Upper lobe of left lung (tissue), 4 donors: ENCODE measurements at regions not wholly inside any gene's neighbourhood (a gene's known extent, or its start where the extent isn't known, plus 50 kb on each side); places are given as distances from the start of the nearest gene placed in this dataset.

ENCODE experiments used
- POLR2A ChIP-seq, 4 donors: fragments of 450-650 bp; IDR thresholded peaks; one replicate each; pipeline ENCODE4 v1.5.1; 2016 to 2017; ENCODE audit warnings: antibody characterized with exemption in 4 of 4, mild to moderate bottlenecking in 2 of 4
- POLR2AphosphoS5 ChIP-seq, 2 donors: sonication (generic); formaldehyde crosslinking; IDR thresholded peaks; one replicate each; pipeline ENCODE4 v1.5.1; 2017; ENCODE audit warnings: antibody characterized with exemption in 2 of 2
- TF ChIP-seq, protein P1 (sequence below), 6 experiments: fragments of 450-650 bp in 4 of 6; fragments of 200-600 bp in 2 of 6; sonication (generic) in 2 of 6; IDR thresholded peaks; one replicate each; pipeline ENCODE4 v1.5.1; 2016 to 2019; ENCODE audit warnings: antibody characterized with exemption in 6 of 6

DNA sequence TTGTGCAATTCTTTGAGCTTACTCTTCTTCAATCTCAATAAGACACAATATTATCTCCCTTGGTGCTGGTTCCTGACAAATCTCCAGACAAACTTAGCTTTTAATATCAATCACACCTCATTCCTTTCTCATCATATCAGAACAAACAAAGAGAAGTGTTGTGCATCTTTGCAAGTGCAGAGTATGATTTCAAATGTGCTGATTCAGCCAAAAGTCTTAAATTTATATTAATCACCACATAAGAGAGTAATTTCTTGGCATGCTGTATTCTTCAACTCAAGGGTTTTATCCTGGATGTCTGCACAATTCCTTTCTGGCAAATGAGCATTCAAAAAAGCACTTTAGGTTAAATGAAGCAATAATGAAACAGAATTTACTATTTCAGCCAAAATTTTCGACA lies 877.8 kb downstream of the ANKRD7 start:
- TF ChIP-seq POLR2A (IDR thresholded peaks at IDR 0.05) (no peak), POLR2AphosphoS5 (IDR thresholded peaks at IDR 0.05) (no peak)
- TF ChIP-seq, protein P1, sequence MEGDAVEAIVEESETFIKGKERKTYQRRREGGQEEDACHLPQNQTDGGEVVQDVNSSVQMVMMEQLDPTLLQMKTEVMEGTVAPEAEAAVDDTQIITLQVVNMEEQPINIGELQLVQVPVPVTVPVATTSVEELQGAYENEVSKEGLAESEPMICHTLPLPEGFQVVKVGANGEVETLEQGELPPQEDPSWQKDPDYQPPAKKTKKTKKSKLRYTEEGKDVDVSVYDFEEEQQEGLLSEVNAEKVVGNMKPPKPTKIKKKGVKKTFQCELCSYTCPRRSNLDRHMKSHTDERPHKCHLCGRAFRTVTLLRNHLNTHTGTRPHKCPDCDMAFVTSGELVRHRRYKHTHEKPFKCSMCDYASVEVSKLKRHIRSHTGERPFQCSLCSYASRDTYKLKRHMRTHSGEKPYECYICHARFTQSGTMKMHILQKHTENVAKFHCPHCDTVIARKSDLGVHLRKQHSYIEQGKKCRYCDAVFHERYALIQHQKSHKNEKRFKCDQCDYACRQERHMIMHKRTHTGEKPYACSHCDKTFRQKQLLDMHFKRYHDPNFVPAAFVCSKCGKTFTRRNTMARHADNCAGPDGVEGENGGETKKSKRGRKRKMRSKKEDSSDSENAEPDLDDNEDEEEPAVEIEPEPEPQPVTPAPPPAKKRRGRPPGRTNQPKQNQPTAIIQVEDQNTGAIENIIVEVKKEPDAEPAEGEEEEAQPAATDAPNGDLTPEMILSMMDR (IDR thresholded peaks at IDR 0.05): no peak
